HCT116 (cell line): ENCODE measurements at regions not wholly inside any gene's neighbourhood (a gene's known extent, or its start where the extent isn't known, plus 50 kb on each side); places are given as distances from the start of the nearest gene placed in this dataset.

Source experiments
- EGR1 ChIP-seq: IDR thresholded peaks from 2 replicates; pipeline ENCODE4 v1.6.1; 2012; ENCODE audit warnings: low read depth
- POLR2A ChIP-seq: IDR thresholded peaks from 2 replicates; pipeline ENCODE4 v1.7.0; 2011; ENCODE audit warnings: borderline replicate concordance; ENCODE audit not compliant: insufficient read depth, insufficient read length; ENCODE audit errors: extremely low read depth

DNA sequence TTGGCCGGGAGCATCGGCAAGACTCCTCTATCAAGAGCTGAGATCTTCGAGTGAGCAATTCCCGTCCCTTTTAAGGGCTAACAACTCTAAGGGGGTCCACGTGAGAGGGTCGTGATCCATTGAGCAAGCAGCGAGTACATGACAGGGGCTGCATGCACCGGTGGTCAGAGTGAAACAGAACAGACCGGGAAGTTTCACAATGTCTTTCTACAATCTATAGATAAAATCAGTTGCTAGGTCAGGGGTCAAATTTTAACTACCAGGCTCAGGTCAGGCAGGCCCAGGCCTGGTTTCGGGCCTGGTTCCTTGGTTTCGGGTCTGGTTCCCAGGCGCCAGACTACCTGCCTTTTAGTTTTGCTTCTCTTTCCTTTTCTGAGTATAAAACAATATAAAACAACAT is 160.1 kb downstream of the PTCHD1 start:
- TF ChIP-seq POLR2A: no peak
- no peak for TF ChIP-seq EGR1
